ENCODE measurements at regions not wholly inside any gene's neighbourhood (a gene's known extent, or its start where the extent isn't known, plus 50 kb on each side); places are given as distances from the start of the nearest gene placed in this dataset.

GRCh38 chrX:40938423-40938822 is 146.8 kb upstream of the USP9X start:
- no peaks in the 10 kb centered on the region for H4K20me1 ChIP-seq (ENCODE audit: insufficient read depth)
- TF ChIP-seq CTCF (conservative IDR thresholded peaks at IDR 0.05; ENCODE audit: low read depth, low read length): no peak
- H3K36me3 ChIP-seq (ENCODE audit: insufficient read depth): no peaks in the 10 kb centered on the region
- H3K27me3 ChIP-seq (ENCODE audit: insufficient read depth, low read depth): no peaks in the 10 kb centered on the region
- no peak overlapping the region for H2AFZ ChIP-seq (ENCODE audit: low read depth)
- no peak overlapping the region for H3K27ac ChIP-seq
- H3K9ac ChIP-seq: no peak overlapping the region
- no peak overlapping the region for H3K4me2 ChIP-seq
- H3K4me3 ChIP-seq (IDR thresholded peaks at IDR 0.05; ENCODE audit: insufficient read depth, low read depth, low read length): no peak overlapping the region
- H3K4me1 ChIP-seq (ENCODE audit: low read depth, poor library complexity, severe bottlenecking): peaks cover 5% of the 10 kb centered on the region
- H3K79me2 ChIP-seq (ENCODE audit: insufficient read depth, low read depth): no peaks in the 10 kb centered on the region

GRCh38 chrX:40943093-40943641 is 142.1 kb upstream of the USP9X start:
- H2AFZ ChIP-seq (ENCODE audit: low read depth): no peak overlapping the region
- no peak overlapping the region for H3K9ac ChIP-seq
- H3K27me3 ChIP-seq (ENCODE audit: insufficient read depth, low read depth): no peaks in the 10 kb centered on the region
- no peaks in the 10 kb centered on the region for H3K79me2 ChIP-seq (ENCODE audit: insufficient read depth, low read depth)
- no peak for TF ChIP-seq CTCF (conservative IDR thresholded peaks at IDR 0.05; ENCODE audit: low read depth, low read length)
- peaks cover 6% of the 10 kb centered on the region for H3K4me1 ChIP-seq (ENCODE audit: low read depth, poor library complexity, severe bottlenecking)
- H3K4me2 ChIP-seq: no peak overlapping the region
- H4K20me1 ChIP-seq (ENCODE audit: insufficient read depth): no peaks in the 10 kb centered on the region
- no peak overlapping the region for H3K27ac ChIP-seq
- H3K4me3 ChIP-seq (IDR thresholded peaks at IDR 0.05; ENCODE audit: insufficient read depth, low read depth, low read length): no peak overlapping the region
- H3K36me3 ChIP-seq (ENCODE audit: insufficient read depth): no peaks in the 10 kb centered on the region

GRCh38 chrX:40945361-40945713 is 139.9 kb upstream of the USP9X start:
- Histone ChIP-seq H2AFZ (ENCODE audit: low read depth) (no peak overlapping the region), H3K36me3 (ENCODE audit: insufficient read depth) (no peaks in the 10 kb centered on the region), H3K4me1 (ENCODE audit: low read depth, poor library complexity, severe bottlenecking) (peaks cover 6% of the 10 kb centered on the region), H3K27ac (no peak overlapping the region), H4K20me1 (ENCODE audit: insufficient read depth) (no peaks in the 10 kb centered on the region), H3K9ac (no peak overlapping the region), H3K4me2 (no peak overlapping the region), H3K27me3 (ENCODE audit: insufficient read depth, low read depth) (no peaks in the 10 kb centered on the region), H3K79me2 (ENCODE audit: insufficient read depth, low read depth) (no peaks in the 10 kb centered on the region), H3K4me3 (IDR thresholded peaks at IDR 0.05; ENCODE audit: insufficient read depth, low read depth, low read length) (no peak overlapping the region)
- TF ChIP-seq CTCF (conservative IDR thresholded peaks at IDR 0.05; ENCODE audit: low read depth, low read length): no peak

- no peak for TF ChIP-seq CTCF (conservative IDR thresholded peaks at IDR 0.05; ENCODE audit: low read depth, low read length)
- H3K27ac ChIP-seq: no peak overlapping the region
- H3K36me3 ChIP-seq (ENCODE audit: insufficient read depth): no peaks in the 10 kb centered on the region
- H3K4me2 ChIP-seq: no peak overlapping the region
- H3K9ac ChIP-seq: no peak overlapping the region
- no peaks in the 10 kb centered on the region for H3K79me2 ChIP-seq (ENCODE audit: insufficient read depth, low read depth)
- H3K27me3 ChIP-seq (ENCODE audit: insufficient read depth, low read depth): no peaks in the 10 kb centered on the region
- no peaks in the 10 kb centered on the region for H4K20me1 ChIP-seq (ENCODE audit: insufficient read depth)
- no peak overlapping the region for H3K4me3 ChIP-seq (IDR thresholded peaks at IDR 0.05; ENCODE audit: insufficient read depth, low read depth, low read length)
- H3K4me1 ChIP-seq (ENCODE audit: low read depth, poor library complexity, severe bottlenecking): peaks cover 6% of the 10 kb centered on the region
- H2AFZ ChIP-seq (ENCODE audit: low read depth): no peak overlapping the region
Observed at GRCh38 chrX:40947276-40947675, 138.0 kb upstream of the USP9X start.
